ENCODE measurements at regions not wholly inside any gene's neighbourhood (a gene's known extent, or its start where the extent isn't known, plus 50 kb on each side); places are given as distances from the start of the nearest gene placed in this dataset.
"Not testable (repeated sequence)": the region's sequence is repeated elsewhere in the genome, so short reads cannot be mapped to it uniquely, and the experiment has no call there.

GRCh38 chr22:49349841-49350381 is 477.8 kb downstream of the BRD1 start:
- Histone ChIP-seq H3K27me3 (ENCODE audit: control insufficient read depth in 1 of 2, insufficient read depth in 2 of 2, low read length in 2 of 2) (peaks cover 12 to 13% of the 10 kb centered on the region in 2 donors), H3K36me3 (ENCODE audit: control insufficient read depth in 2 of 2, insufficient read depth in 2 of 2, low read length in 2 of 2) (no peaks in the 10 kb centered on the region), H3K4me1 (ENCODE audit: control insufficient read depth, insufficient read depth, low read length) (peaks cover 3% of the 10 kb centered on the region), H3K9me3 (ENCODE audit: control insufficient read depth in 2 of 2, low read length in 2 of 2) (no peaks in the 10 kb centered on the region), H3K27ac (ENCODE audit: low read length) (no peak overlapping the region), H3K9ac (ENCODE audit: low read length in 2 of 2) (no peak overlapping the region), H3K4me3 (ENCODE audit: low read length in 2 of 2) (no peak overlapping the region)

- H3K9ac ChIP-seq (ENCODE audit: low read length in 2 of 2), result no peak overlapping the region
- H3K4me3 ChIP-seq (ENCODE audit: low read length in 2 of 2), result no peak overlapping the region
- H3K27me3 ChIP-seq (ENCODE audit: control insufficient read depth in 1 of 2, insufficient read depth in 2 of 2, low read length in 2 of 2), result peaks cover 12 to 15% of the 10 kb centered on the region in 2 donors
- peaks cover 3% of the 10 kb centered on the region for H3K4me1 ChIP-seq (ENCODE audit: control insufficient read depth, insufficient read depth, low read length)
- no peaks in the 10 kb centered on the region for H3K36me3 ChIP-seq (ENCODE audit: control insufficient read depth in 2 of 2, insufficient read depth in 2 of 2, low read length in 2 of 2)
- no peak overlapping the region for H3K27ac ChIP-seq (ENCODE audit: low read length)
- H3K9me3 ChIP-seq (ENCODE audit: control insufficient read depth in 2 of 2, low read length in 2 of 2), result no peaks in the 10 kb centered on the region
These were observed 478.4 kb downstream of the BRD1 start for GRCh38 chr22:49349181-49349835.

GRCh38 chr22:49348631-49349030 is 479.0 kb downstream of the BRD1 start:
- Histone ChIP-seq H3K27me3 (ENCODE audit: control insufficient read depth in 1 of 2, insufficient read depth in 2 of 2, low read length in 2 of 2) (peaks cover 12 to 15% of the 10 kb centered on the region in 2 donors), H3K36me3 (ENCODE audit: control insufficient read depth in 2 of 2, insufficient read depth in 2 of 2, low read length in 2 of 2) (no peaks in the 10 kb centered on the region)

DNA sequence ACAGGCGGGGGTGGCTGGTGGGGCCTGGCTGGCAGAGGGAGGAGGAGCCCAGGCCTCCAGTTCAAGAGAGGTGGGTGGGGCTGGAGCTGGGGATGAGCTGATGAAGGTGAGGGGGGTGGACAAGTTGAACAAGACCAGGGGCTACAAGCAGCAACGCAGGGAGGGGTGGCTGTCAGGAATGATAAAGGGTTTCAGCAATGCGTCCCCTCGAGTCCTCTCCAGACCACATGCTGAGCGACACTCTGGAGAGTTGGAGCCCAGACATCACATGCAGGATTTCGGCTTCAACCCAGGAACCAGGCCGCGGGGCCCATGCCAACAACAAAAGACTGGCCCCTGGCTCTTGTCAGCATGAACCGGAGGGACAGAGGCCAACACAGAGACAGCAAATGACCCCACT is 480.3 kb downstream of the BRD1 start:
- Histone ChIP-seq H3K27me3 (ENCODE audit: control insufficient read depth in 1 of 2, insufficient read depth in 2 of 2, low read length in 2 of 2) (peaks cover 8 to 14% of the 10 kb centered on the region in 2 donors), H3K9ac (ENCODE audit: low read length in 2 of 2) (no peak overlapping the region), H3K4me1 (ENCODE audit: control insufficient read depth, insufficient read depth, low read length) (peaks cover 3% of the 10 kb centered on the region), H3K9me3 (ENCODE audit: control insufficient read depth in 2 of 2, low read length in 2 of 2) (no peaks in the 10 kb centered on the region), H3K4me3 (ENCODE audit: low read length in 2 of 2) (no peak overlapping the region), H3K36me3 (ENCODE audit: control insufficient read depth in 2 of 2, insufficient read depth in 2 of 2, low read length in 2 of 2) (no peaks in the 10 kb centered on the region), H3K27ac (ENCODE audit: low read length) (no peak overlapping the region)

More at GRCh38 chr22:49348631-49349030, 479.0 kb downstream of the BRD1 start:
- Histone ChIP-seq H3K4me3 (ENCODE audit: low read length in 2 of 2) (no peak overlapping the region), H3K9ac (ENCODE audit: low read length in 2 of 2) (no peak overlapping the region), H3K27ac (ENCODE audit: low read length) (no peak overlapping the region), H3K4me1 (ENCODE audit: control insufficient read depth, insufficient read depth, low read length) (peaks cover 3% of the 10 kb centered on the region), H3K9me3 (ENCODE audit: control insufficient read depth in 2 of 2, low read length in 2 of 2) (no peaks in the 10 kb centered on the region)

- peaks cover 6 to 8% of the 10 kb centered on the region in 2 donors for H3K27me3 ChIP-seq (ENCODE audit: control insufficient read depth in 1 of 2, insufficient read depth in 2 of 2, low read length in 2 of 2)
- no peak overlapping the region for H3K4me3 ChIP-seq (ENCODE audit: low read length in 2 of 2)
- no peaks in the 10 kb centered on the region for H3K9me3 ChIP-seq (ENCODE audit: control insufficient read depth in 2 of 2, low read length in 2 of 2)
- H3K4me1 ChIP-seq (ENCODE audit: control insufficient read depth, insufficient read depth, low read length), result no peaks in the 10 kb centered on the region
- no peak overlapping the region for H3K27ac ChIP-seq (ENCODE audit: low read length)
- H3K36me3 ChIP-seq (ENCODE audit: control insufficient read depth in 2 of 2, insufficient read depth in 2 of 2, low read length in 2 of 2), result no peaks in the 10 kb centered on the region
- H3K9ac ChIP-seq (ENCODE audit: low read length in 2 of 2), result no peak overlapping the region
These were observed 481.8 kb downstream of the BRD1 start for GRCh38 chr22:49345896-49346295.

GRCh38 chr22:49344656-49345055 is 483.0 kb downstream of the BRD1 start:
- Histone ChIP-seq H3K36me3 (ENCODE audit: control insufficient read depth in 2 of 2, insufficient read depth in 2 of 2, low read length in 2 of 2) (no peaks in the 10 kb centered on the region), H3K27me3 (ENCODE audit: control insufficient read depth in 1 of 2, insufficient read depth in 2 of 2, low read length in 2 of 2) (peaks cover 6% of the 10 kb centered on the region in 2 donors), H3K9me3 (ENCODE audit: control insufficient read depth in 2 of 2, low read length in 2 of 2) (no peaks in the 10 kb centered on the region), H3K9ac (ENCODE audit: low read length in 2 of 2) (no peak overlapping the region), H3K4me3 (ENCODE audit: low read length in 2 of 2) (no peak overlapping the region), H3K4me1 (ENCODE audit: control insufficient read depth, insufficient read depth, low read length) (no peaks in the 10 kb centered on the region), H3K27ac (ENCODE audit: low read length) (no peak overlapping the region)

- Histone ChIP-seq H3K9me3 (ENCODE audit: control insufficient read depth in 2 of 2, low read length in 2 of 2) (no peaks in the 10 kb centered on the region), H3K9ac (ENCODE audit: low read length in 2 of 2) (no peak overlapping the region), H3K4me3 (ENCODE audit: low read length in 2 of 2) (no peak overlapping the region), H3K27me3 (ENCODE audit: control insufficient read depth in 1 of 2, insufficient read depth in 2 of 2, low read length in 2 of 2) (peaks cover 4 to 6% of the 10 kb centered on the region in 2 donors), H3K27ac (ENCODE audit: low read length) (no peak overlapping the region), H3K36me3 (ENCODE audit: control insufficient read depth in 2 of 2, insufficient read depth in 2 of 2, low read length in 2 of 2) (no peaks in the 10 kb centered on the region), H3K4me1 (ENCODE audit: control insufficient read depth, insufficient read depth, low read length) (no peaks in the 10 kb centered on the region)
These were observed 483.5 kb downstream of the BRD1 start for GRCh38 chr22:49344161-49344560.

- no peak overlapping the region for H3K4me3 ChIP-seq (ENCODE audit: low read length in 2 of 2)
- no peaks in the 10 kb centered on the region for H3K4me1 ChIP-seq (ENCODE audit: control insufficient read depth, insufficient read depth, low read length)
- H3K27me3 ChIP-seq (ENCODE audit: control insufficient read depth in 1 of 2, insufficient read depth in 2 of 2, low read length in 2 of 2), result peaks cover 0 to 2% of the 10 kb centered on the region in 2 donors
- no peak overlapping the region for H3K9ac ChIP-seq (ENCODE audit: low read length in 2 of 2)
- H3K9me3 ChIP-seq (ENCODE audit: control insufficient read depth in 2 of 2, low read length in 2 of 2), result no peaks in the 10 kb centered on the region
- H3K36me3 ChIP-seq (ENCODE audit: control insufficient read depth in 2 of 2, insufficient read depth in 2 of 2, low read length in 2 of 2), result no peaks in the 10 kb centered on the region
- no peak overlapping the region for H3K27ac ChIP-seq (ENCODE audit: low read length)
These were observed 487.3 kb downstream of the BRD1 start for GRCh38 chr22:49340406-49340805.

DNA sequence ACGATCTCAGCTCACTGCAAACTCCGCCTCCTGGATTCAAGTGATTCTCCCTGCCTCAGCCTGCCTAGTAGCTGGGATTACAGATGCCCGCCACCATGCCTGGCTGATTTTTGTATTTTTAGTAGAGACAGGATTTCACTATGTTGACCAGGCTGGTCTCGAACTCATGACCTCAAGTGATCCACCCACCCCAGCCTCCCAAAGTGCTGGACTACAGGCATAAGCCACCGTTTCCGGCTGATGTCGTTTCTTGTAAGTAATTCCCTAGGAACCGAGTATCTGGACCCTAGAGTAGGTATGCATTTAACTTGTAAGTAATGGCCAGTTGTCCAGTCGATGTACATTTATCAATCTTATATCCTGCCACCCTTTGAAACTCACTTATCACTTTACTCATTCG is 491.2 kb downstream of the BRD1 start:
- H3K27me3 ChIP-seq (ENCODE audit: control insufficient read depth in 1 of 2, insufficient read depth in 2 of 2, low read length in 2 of 2); H3K4me3 ChIP-seq (ENCODE audit: low read length in 2 of 2); H3K4me1 ChIP-seq (ENCODE audit: control insufficient read depth, insufficient read depth, low read length); H3K27ac ChIP-seq (ENCODE audit: low read length); H3K36me3 ChIP-seq (ENCODE audit: control insufficient read depth in 2 of 2, insufficient read depth in 2 of 2, low read length in 2 of 2); H3K9me3 ChIP-seq (ENCODE audit: control insufficient read depth in 2 of 2, low read length in 2 of 2); H3K9ac ChIP-seq (ENCODE audit: low read length in 2 of 2): not testable (repeated sequence)

- peaks cover 4 to 5% of the 10 kb centered on the region in 2 donors for H3K27me3 ChIP-seq (ENCODE audit: control insufficient read depth in 1 of 2, insufficient read depth in 2 of 2, low read length in 2 of 2)
- no peaks in the 10 kb centered on the region for H3K4me1 ChIP-seq (ENCODE audit: control insufficient read depth, insufficient read depth, low read length)
- H3K27ac ChIP-seq (ENCODE audit: low read length), result no peak overlapping the region
- no peaks in the 10 kb centered on the region for H3K9me3 ChIP-seq (ENCODE audit: control insufficient read depth in 2 of 2, low read length in 2 of 2)
- H3K9ac ChIP-seq (ENCODE audit: low read length in 2 of 2), result no peak overlapping the region
- no peaks in the 10 kb centered on the region for H3K36me3 ChIP-seq (ENCODE audit: control insufficient read depth in 2 of 2, insufficient read depth in 2 of 2, low read length in 2 of 2)
- H3K4me3 ChIP-seq (ENCODE audit: low read length in 2 of 2), result no peak overlapping the region
These were observed 492.7 kb downstream of the BRD1 start for GRCh38 chr22:49334976-49335375.

GRCh38 chr22:49334449-49334789 is 493.3 kb downstream of the BRD1 start:
- H3K27me3 ChIP-seq (ENCODE audit: control insufficient read depth in 1 of 2, insufficient read depth in 2 of 2, low read length in 2 of 2), result peaks cover 4 to 5% of the 10 kb centered on the region in 2 donors
- peaks cover 0 to 1% of the 10 kb centered on the region in 2 donors for H3K9me3 ChIP-seq (ENCODE audit: control insufficient read depth in 2 of 2, low read length in 2 of 2)
- H3K9ac ChIP-seq (ENCODE audit: low read length in 2 of 2), result no peak overlapping the region
- no peaks in the 10 kb centered on the region for H3K36me3 ChIP-seq (ENCODE audit: control insufficient read depth in 2 of 2, insufficient read depth in 2 of 2, low read length in 2 of 2)
- no peak overlapping the region for H3K4me3 ChIP-seq (ENCODE audit: low read length in 2 of 2)
- H3K4me1 ChIP-seq (ENCODE audit: control insufficient read depth, insufficient read depth, low read length), result no peaks in the 10 kb centered on the region
- H3K27ac ChIP-seq (ENCODE audit: low read length), result no peak overlapping the region

All from stomach smooth muscle (tissue), 2 donors.